HL-60 (cell line): ENCODE measurements at regions not wholly inside any gene's neighbourhood (a gene's known extent, or its start where the extent isn't known, plus 50 kb on each side); places are given as distances from the start of the nearest gene placed in this dataset.
"Not testable (repeated sequence)": the region's sequence is repeated elsewhere in the genome, so short reads cannot be mapped to it uniquely, and the experiment has no call there.

Source experiments
- DNase-seq, 2 experiments: peaks; one replicate each; pipeline ENCODE4 v3.0.0-alpha.2; 2010 to 2020; ENCODE audit warnings: low read depth in 1 of 2, low spot score in 1 of 2
- H3K27ac ChIP-seq: fragments of 250-450 bp; sonication (Bioruptor Pico); replicated peaks from 2 replicates; pipeline ENCODE4 v1.5.1; 2020; ENCODE audit warnings: mild to moderate bottlenecking, moderate library complexity
- H3K27me3 ChIP-seq: fragments of 250-450 bp; sonication (Bioruptor Pico); 2 replicates; pipeline ENCODE4 v1.5.1; 2021; ENCODE audit warnings: mild to moderate bottlenecking, moderate library complexity; ENCODE audit not compliant: insufficient read depth, poor library complexity, severe bottlenecking
- H3K4me3 ChIP-seq: replicated peaks from 2 replicates; pipeline ENCODE4 v1.5.1; 2011; ENCODE audit warnings: mild to moderate bottlenecking, control low read depth, low read length; ENCODE audit not compliant: insufficient read depth
- GABPA ChIP-seq: IDR thresholded peaks from 2 replicates; pipeline ENCODE4 v1.6.1; 2012; ENCODE audit warnings: low read depth
- POLR2AphosphoS5 ChIP-seq: IDR thresholded peaks from 2 replicates; pipeline ENCODE4 v1.6.1; 2012; ENCODE audit warnings: low read depth
- SPI1 ChIP-seq: IDR thresholded peaks from 2 replicates; pipeline ENCODE4 v1.6.1; 2012; ENCODE audit warnings: low read depth, mild to moderate bottlenecking, borderline replicate concordance
- TF ChIP-seq, protein P1 (sequence below): IDR thresholded peaks from 2 replicates; pipeline ENCODE4 v1.6.1; 2012; ENCODE audit warnings: low read depth; ENCODE audit not compliant: insufficient replicate concordance
- TF ChIP-seq, protein P2 (sequence below): IDR thresholded peaks from one replicate; pipeline ENCODE4 v1.5.1; 2011; ENCODE audit warnings: low read length, control low read depth, inconsistent platforms; ENCODE audit not compliant: insufficient read depth

DNA sequence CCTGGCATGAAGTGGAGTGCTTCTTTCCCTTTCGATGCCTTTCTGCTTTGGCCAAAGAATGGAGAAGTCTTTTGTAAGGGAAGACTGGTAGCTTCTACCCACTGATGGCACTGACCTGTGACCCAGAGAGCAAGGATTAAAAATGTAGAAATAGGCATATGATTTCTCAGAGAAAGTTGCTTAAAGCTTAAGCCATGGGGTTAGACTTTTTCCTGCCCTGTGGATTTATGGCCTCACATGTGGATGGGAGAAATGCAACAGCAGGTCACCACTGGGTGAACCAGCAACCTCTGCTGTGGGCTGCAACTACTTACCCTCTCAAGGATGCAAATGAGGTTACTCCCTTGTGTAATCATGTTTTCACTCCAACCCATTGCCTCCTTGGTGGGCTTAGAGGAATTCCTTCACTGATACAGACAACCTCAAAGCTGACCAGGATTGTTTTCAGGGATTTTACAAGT lies 86.7 kb upstream of the CDC42EP3 start:
- not testable (repeated sequence) for H3K4me3 ChIP-seq, H3K27me3 ChIP-seq
- H3K27ac ChIP-seq = peak overlapping the region; percentile 38; the same call in 1 of the 2 replicates
- DNase-seq = peak in 1 of 2 experiments; percentile 32

DNA sequence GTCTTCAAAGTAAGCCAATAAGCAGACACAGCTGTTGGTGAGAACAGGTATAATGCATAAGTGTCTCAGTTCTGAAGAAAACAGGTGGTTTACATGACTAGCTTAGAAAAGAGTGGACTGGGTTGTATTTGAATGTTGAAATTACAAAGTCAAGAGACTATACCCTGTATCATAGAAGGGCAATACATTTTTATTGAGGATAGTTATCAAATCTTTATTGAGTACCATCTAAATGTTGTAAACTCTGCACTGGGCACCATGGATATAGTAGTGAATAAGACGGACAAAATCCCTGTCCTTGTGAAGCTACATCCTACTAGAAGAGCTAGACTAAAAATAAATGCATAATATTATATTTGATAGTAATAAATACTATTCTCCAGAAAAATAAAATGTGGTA lies 88.5 kb upstream of the CDC42EP3 start:
- not testable (repeated sequence) for H3K27me3 ChIP-seq, DNase-seq, H3K4me3 ChIP-seq, H3K27ac ChIP-seq

DNA sequence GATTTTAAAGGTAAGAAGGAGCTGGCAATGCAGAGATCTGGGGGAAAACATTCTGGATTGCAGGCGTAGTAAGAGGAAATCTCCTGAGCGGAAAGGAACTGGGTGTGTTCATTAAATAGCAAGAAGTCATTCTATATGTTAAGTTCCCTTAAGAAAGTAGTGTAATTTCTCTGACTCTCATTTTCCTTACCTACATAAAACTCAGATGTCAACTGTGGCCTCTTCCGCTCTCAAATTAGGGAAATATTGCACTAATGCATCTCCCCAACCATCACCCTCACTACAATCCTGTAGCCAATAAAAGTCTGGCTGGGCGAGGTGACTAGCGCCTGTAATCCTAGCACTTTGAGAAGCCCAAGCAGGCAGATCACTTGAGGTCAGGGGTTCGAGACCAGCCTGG lies 89.0 kb upstream of the CDC42EP3 start:
- DNase-seq = no peak
- no peak overlapping the region for H3K4me3 ChIP-seq
- H3K27ac ChIP-seq = no peak overlapping the region
- no peak for TF ChIP-seq GABPA
- no peak for TF ChIP-seq POLR2AphosphoS5
- TF ChIP-seq, protein P1, sequence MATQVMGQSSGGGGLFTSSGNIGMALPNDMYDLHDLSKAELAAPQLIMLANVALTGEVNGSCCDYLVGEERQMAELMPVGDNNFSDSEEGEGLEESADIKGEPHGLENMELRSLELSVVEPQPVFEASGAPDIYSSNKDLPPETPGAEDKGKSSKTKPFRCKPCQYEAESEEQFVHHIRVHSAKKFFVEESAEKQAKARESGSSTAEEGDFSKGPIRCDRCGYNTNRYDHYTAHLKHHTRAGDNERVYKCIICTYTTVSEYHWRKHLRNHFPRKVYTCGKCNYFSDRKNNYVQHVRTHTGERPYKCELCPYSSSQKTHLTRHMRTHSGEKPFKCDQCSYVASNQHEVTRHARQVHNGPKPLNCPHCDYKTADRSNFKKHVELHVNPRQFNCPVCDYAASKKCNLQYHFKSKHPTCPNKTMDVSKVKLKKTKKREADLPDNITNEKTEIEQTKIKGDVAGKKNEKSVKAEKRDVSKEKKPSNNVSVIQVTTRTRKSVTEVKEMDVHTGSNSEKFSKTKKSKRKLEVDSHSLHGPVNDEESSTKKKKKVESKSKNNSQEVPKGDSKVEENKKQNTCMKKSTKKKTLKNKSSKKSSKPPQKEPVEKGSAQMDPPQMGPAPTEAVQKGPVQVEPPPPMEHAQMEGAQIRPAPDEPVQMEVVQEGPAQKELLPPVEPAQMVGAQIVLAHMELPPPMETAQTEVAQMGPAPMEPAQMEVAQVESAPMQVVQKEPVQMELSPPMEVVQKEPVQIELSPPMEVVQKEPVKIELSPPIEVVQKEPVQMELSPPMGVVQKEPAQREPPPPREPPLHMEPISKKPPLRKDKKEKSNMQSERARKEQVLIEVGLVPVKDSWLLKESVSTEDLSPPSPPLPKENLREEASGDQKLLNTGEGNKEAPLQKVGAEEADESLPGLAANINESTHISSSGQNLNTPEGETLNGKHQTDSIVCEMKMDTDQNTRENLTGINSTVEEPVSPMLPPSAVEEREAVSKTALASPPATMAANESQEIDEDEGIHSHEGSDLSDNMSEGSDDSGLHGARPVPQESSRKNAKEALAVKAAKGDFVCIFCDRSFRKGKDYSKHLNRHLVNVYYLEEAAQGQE = no peak
- TF ChIP-seq SPI1 = no peak
- TF ChIP-seq, protein P2, sequence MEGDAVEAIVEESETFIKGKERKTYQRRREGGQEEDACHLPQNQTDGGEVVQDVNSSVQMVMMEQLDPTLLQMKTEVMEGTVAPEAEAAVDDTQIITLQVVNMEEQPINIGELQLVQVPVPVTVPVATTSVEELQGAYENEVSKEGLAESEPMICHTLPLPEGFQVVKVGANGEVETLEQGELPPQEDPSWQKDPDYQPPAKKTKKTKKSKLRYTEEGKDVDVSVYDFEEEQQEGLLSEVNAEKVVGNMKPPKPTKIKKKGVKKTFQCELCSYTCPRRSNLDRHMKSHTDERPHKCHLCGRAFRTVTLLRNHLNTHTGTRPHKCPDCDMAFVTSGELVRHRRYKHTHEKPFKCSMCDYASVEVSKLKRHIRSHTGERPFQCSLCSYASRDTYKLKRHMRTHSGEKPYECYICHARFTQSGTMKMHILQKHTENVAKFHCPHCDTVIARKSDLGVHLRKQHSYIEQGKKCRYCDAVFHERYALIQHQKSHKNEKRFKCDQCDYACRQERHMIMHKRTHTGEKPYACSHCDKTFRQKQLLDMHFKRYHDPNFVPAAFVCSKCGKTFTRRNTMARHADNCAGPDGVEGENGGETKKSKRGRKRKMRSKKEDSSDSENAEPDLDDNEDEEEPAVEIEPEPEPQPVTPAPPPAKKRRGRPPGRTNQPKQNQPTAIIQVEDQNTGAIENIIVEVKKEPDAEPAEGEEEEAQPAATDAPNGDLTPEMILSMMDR = no peak
- H3K27me3 ChIP-seq = no peaks in the 10 kb centered on the region

DNA sequence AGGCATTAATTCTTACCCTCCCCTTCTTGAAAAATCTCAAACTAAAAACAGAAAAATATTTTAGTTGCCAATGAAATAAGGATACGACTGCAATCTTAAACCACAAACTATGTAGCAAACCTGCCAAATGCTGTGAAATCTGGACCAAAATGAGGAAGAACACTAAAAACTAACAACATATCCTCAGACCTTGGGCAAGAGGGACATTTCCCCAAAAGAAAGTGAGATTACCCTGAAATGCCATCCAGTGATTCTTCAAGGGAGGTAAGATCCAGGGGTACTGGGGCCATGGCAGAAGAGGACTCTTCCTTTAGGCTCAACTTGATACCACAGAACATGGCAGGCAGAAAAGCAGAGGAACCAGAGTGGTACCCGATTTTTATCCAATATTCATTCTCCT lies 90.8 kb upstream of the CDC42EP3 start:
- H3K4me3 ChIP-seq, H3K27me3 ChIP-seq: not testable (repeated sequence)
- TF ChIP-seq SPI1 (peak; percentile 74; the same call in 1 of the 2 replicates), POLR2AphosphoS5 (peak; percentile 56; the same call in 1 of the 2 replicates)
- peak overlapping the region; percentile 65 for H3K27ac ChIP-seq
- DNase-seq = peak in 1 of 2 experiments; percentile 88

DNA sequence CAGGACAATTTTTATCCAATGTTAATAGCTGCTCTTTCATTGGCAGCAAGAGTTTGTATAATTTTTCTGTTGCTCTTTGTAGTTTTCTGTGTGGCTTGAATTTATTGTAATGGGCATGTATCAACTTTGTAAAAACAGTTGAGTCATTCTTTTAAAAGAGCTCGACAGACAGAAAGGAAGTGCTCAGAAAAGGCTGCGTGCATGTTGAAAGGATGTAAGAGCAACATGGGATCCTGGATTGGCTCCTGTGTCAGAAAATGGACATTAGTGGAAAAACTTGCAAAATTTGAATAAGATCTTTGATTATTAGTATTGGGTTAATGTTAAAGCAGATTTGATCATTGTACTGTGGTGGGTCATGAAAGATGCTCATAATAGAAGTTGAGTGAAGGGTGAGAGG lies 93.3 kb upstream of the CDC42EP3 start:
- H3K27ac ChIP-seq = no peak overlapping the region; the same call in 1 of the 2 replicates
- TF ChIP-seq, protein P2 = no peak
- no peak for TF ChIP-seq POLR2AphosphoS5
- TF ChIP-seq SPI1 = no peak
- TF ChIP-seq, protein P1 = no peak
- no peak for TF ChIP-seq GABPA
- no peaks in the 10 kb centered on the region for H3K27me3 ChIP-seq
- DNase-seq = no peak
- no peak overlapping the region for H3K4me3 ChIP-seq
